Mammary epithelial cell (primary cell): ENCODE measurements at regions not wholly inside any gene's neighbourhood (a gene's known extent, or its start where the extent isn't known, plus 50 kb on each side); places are given as distances from the start of the nearest gene placed in this dataset.

ENCODE experiments used
- CTCF ChIP-seq, 2 donors: IDR thresholded peaks in 1 of 2; conservative IDR thresholded peaks in 1 of 2; 2 replicates each; pipeline ENCODE4 v1.5.1; 2011 to 2012; ENCODE audit warnings: inconsistent platforms in 2 of 2, low read length in 2 of 2, mild to moderate bottlenecking in 2 of 2, control low read depth in 1 of 2, low read depth in 1 of 2; ENCODE audit not compliant: insufficient read depth in 1 of 2; ENCODE audit errors: extremely low read depth in 1 of 2
- EZH2 ChIP-seq: IDR thresholded peaks from 2 replicates; pipeline ENCODE4 v1.6.1; 2012; ENCODE audit warnings: low read length, inconsistent platforms, borderline replicate concordance

DNA sequence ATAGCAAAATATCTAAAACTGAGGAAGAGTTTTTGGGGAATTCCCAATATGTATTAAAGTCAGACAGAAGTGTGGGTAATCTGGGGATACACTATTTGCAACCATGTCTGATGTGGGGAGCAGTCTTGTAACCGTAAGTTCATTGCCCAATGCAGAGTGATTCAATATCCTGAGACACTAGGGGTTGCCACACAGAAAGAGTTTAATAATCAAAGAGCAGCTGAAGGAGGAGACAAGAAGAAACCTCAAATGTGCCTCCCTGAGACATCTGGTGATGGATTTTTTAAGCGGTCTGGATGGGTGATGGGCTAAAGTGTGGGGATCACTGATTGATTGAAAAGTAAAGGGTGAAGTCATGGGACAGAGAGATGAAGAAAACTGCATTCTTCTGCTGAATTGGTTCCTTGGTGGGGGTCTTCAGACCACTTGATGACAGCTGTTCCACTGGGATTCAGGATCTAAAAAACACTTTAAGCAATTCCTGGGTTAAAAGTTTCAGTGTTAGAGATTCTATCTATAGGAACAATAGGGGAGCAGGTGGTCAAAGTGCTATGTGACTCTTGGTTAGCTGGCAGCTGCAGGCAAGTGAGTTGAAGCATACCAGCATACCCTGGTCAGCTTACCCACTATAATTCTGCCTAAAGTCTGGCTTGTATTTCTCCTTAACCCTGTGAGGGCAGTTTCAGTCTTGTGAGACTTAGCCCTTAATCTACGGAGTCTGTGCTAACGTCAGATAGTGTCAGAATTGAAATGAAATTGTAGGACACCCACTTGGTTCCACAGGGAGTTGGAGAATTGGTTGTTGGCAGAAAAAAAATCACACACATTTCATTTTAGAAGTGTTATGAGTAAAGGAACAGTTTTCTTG, 425.9 kb upstream of the TGFBR2 start:
- TF ChIP-seq CTCF (conservative IDR thresholded peaks at IDR 0.05 in 1 of 2, IDR thresholded peaks at IDR 0.05 in 1 of 2; ENCODE audit: extremely low read depth in 1 of 2, insufficient read depth in 1 of 2, low read depth in 1 of 2, low read length in 2 of 2) (no peak), EZH2 (no peak)
